Heart left ventricle (tissue), 16 donors: ENCODE measurements at regions not wholly inside any gene's neighbourhood (a gene's known extent, or its start where the extent isn't known, plus 50 kb on each side); places are given as distances from the start of the nearest gene placed in this dataset.

ENCODE experiments used
- ATAC-seq, 4 donors: fragments of 200-7000 bp; cut with Tn5 transposase; one replicate each; pipeline ENCODE4 v1.9.1; 2020 to 2022; ENCODE audit warnings: moderate library complexity in 4 of 4, mild to moderate bottlenecking in 3 of 4, moderate number of reproducible peaks in 1 of 4
- DNase-seq, 5 donors: peaks; one replicate each; pipeline ENCODE4 v3.0.0-alpha.2; 2020
- H3K27ac ChIP-seq, 12 donors: fragments of 200-600 bp; sonication (generic) in 4 of 12; one replicate each; pipeline versions ENCODE4 v1.5.0 to v1.8.0; 2016 to 2022; ENCODE audit warnings: mild to moderate bottlenecking in 2 of 12
- H3K27me3 ChIP-seq, 9 donors: fragments of 200-600 bp; sonication (generic) in 2 of 9; one replicate each; pipeline versions ENCODE4 v1.5.1 to v1.8.0; 2016 to 2022; ENCODE audit warnings: mild to moderate bottlenecking in 3 of 9
- H3K36me3 ChIP-seq, 9 donors: fragments of 200-600 bp; sonication (generic) in 2 of 9; one replicate each; pipeline versions ENCODE4 v1.5.0 to v1.8.0; 2018 to 2022; ENCODE audit warnings: mild to moderate bottlenecking in 2 of 9
- H3K4me1 ChIP-seq, 12 donors: fragments of 200-600 bp; sonication (generic) in 4 of 12; one replicate each; pipeline versions ENCODE4 v1.5.0 to v1.8.0; 2016 to 2022; ENCODE audit warnings: mild to moderate bottlenecking in 3 of 12
- H3K4me3 ChIP-seq, 12 donors: fragments of 200-600 bp; sonication (generic) in 4 of 12; one replicate each; pipeline versions ENCODE4 v1.5.0 to v1.8.0; 2017 to 2022; ENCODE audit warnings: mild to moderate bottlenecking in 9 of 12, moderate library complexity in 4 of 12
- H3K9me3 ChIP-seq, 12 donors: fragments of 200-600 bp; sonication (generic) in 4 of 12; one replicate each; pipeline versions ENCODE4 v1.5.0 to v1.8.0; 2016 to 2022; ENCODE audit warnings: mild to moderate bottlenecking in 1 of 12
- CTCF ChIP-seq, 12 donors: fragments of 200-600 bp; sonication (generic) in 4 of 12; IDR thresholded peaks; one replicate each; pipeline versions ENCODE4 v1.5.0 to v1.8.0; 2018 to 2022; ENCODE audit warnings: antibody characterized with exemption in 12 of 12, mild to moderate bottlenecking in 5 of 12
- POLR2A ChIP-seq, 2 donors: fragments of 450-650 bp; IDR thresholded peaks; one replicate each; pipeline ENCODE4 v1.6.1; 2017; ENCODE audit warnings: antibody characterized with exemption in 2 of 2, mild to moderate bottlenecking in 2 of 2, moderate library complexity in 2 of 2
- WGBS, 4 donors: extraction: QIAGEN DNeasy Blood & Tissue Kit in 2 of 4; methylation state at CpG; one replicate each; pipeline versions ENCODE4 v1.1.5 to v1.1.7; 2013 to 2018; 5-methylcytosine and 5-hydroxymethylcytosine counted together
- intact Hi-C, 10 donors: fragments of 100-400 bp; cut with DNase I; formaldehyde crosslinking; loops; one replicate each; pipeline versions ENCODE4 v1.11.1 to v1.14.2; 2022
- donor health status: ischemic (EF 13 %, LVEDD 7.1; RV severe dilation, severe dysfunction).
- donor health status: healthy with polysubstance abuse.
- donor health status: DM: no; HTN: yes; CAD: no.
- donor health status: DM: no; HTN: no; CAD: no.
- donor health status: ischemic (EF 25% LVEDD 6.9; RV normal size, moderate dysfunction).
- donor health status: ischemic (EF 25% LVEDD 5.7; RV mildly dilated, moderate dysfunction).
- donor health status: healthy.
- donor health status: DM: yes; HTN: yes; CAD: no.
- donor health status: ischemic (EF 35%, LVEDD 5.7; RV mildly dilated, moderate dysfunction).
- donor health status: nonischemic (EF 11% LVEDD 7.7; RV severe dilation, severe dysfunction).
- donor health status: DM: yes; HTN: yes; CAD: no.
- donor health status: PGD.
- donor health status: ischemic (EF 29% LVEDD 5.4; RV normal size, mild dysfunction).
- donor health status: nonischemic (EF 23%, LVEDD 6.1; RV moderate dilation, normal function).

DNA sequence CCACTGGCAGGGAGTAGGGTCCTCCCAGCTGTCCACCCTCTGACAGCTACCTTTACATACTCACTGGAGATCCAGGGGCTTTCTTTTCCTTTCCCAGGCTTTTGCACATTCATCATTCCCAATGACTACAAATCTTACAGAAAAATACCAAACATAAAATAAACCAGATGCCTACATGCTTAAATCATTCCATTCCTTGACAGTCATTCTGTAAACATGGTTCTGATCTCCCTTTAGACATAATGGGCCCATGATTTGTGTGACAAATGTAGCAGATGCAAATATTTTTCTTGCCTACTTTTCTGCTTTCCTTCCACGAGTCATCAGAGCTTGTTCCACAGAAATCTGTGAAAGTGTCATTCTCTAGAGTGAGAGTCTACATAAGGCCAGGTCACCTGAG is 207.0 kb downstream of the IDS start:
- Histone ChIP-seq H3K4me3 (no peak overlapping the region), H3K36me3 (no peaks in the 10 kb centered on the region), H3K27me3 (peaks cover 0 to 5% (median 0%) of the 10 kb centered on the region in 9 donors), H3K27ac (no peak overlapping the region), H3K9me3 (no peaks in the 10 kb centered on the region), H3K4me1 (no peaks in the 10 kb centered on the region)
- intact Hi-C loops = loop anchor here in 1 of 10 donors (10.0 kb wide), 1 partner anchor 1163 kb away; no protein-coding TSS in a partner anchor
- ATAC-seq = no peak
- TF ChIP-seq POLR2A (IDR thresholded peaks at IDR 0.05) (no peak), CTCF (IDR thresholded peaks at IDR 0.05) (no peak)
- 0% methylated on average over 1 of the region's 1 CpG for WGBS, 4 donors
- DNase-seq = no peak

DNA sequence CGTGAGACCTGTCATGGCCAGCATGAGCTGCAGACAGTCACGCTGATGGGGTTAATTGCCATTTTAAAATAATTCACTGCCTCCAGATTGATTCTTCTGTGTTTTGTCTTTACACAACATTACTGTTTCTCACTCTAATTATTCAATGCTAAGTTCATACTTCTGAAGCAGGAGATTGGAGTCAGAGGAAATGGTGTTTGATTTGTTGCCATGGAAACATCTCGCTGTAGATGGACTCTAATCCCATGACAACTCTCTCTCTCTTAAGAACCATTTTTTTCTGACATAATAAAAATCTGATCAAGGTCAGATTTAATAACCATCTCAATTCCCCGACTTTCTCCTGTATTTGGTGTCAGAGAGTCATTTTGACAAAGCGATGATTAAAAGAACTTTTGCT is 209.0 kb downstream of the IDS start:
- Histone ChIP-seq H3K4me1 (no peaks in the 10 kb centered on the region), H3K36me3 (no peaks in the 10 kb centered on the region), H3K27ac (no peak overlapping the region), H3K27me3 (peaks cover 0 to 5% (median 0%) of the 10 kb centered on the region in 9 donors), H3K9me3 (no peaks in the 10 kb centered on the region), H3K4me3 (no peak overlapping the region)
- intact Hi-C loops = loop anchor here in 1 of 10 donors (10.0 kb wide), 1 partner anchor 1161 kb away; no protein-coding TSS in a partner anchor
- ATAC-seq (no peak), DNase-seq (no peak)
- 62 to 77% (median 70%) methylated on average over 5 of the region's 5 CpGs for WGBS, 4 donors
- TF ChIP-seq POLR2A (IDR thresholded peaks at IDR 0.05) = no peak
- TF ChIP-seq CTCF (IDR thresholded peaks at IDR 0.05) = no peak

GRCh38 chrX:149286940-149287349 is 218.2 kb downstream of the IDS start:
- peaks cover 0 to 4% (median 0%) of the 10 kb centered on the region in 9 donors for H3K27me3 ChIP-seq
- intact Hi-C loops = loop anchor here in 5 of 10 donors (5.0 to 10.0 kb wide), 6 partner anchors 1150 to 1242 kb away; no protein-coding TSS in a partner anchor
- 22 to 28% (median 26%) methylated on average over 4 of the region's 4 CpGs for WGBS, 4 donors
- no peak overlapping the region for H3K4me3 ChIP-seq
- H3K4me1 ChIP-seq = no peaks in the 10 kb centered on the region
- no peak for ATAC-seq
- no peaks in the 10 kb centered on the region for H3K36me3 ChIP-seq
- no peak overlapping the region for H3K27ac ChIP-seq
- DNase-seq = peak in 2 of 5 donors; percentile 18 to 27
- H3K9me3 ChIP-seq = no peaks in the 10 kb centered on the region
- TF ChIP-seq POLR2A (IDR thresholded peaks at IDR 0.05) (no peak), CTCF (IDR thresholded peaks at IDR 0.05) (peak; percentile 40 to 73 (median 54))

- H3K4me3 ChIP-seq = no peak overlapping the region
- no peak for ATAC-seq
These were observed 220.5 kb downstream of the IDS start for GRCh38 chrX:149284616-149285015.

More at GRCh38 chrX:149284616-149285015, 220.5 kb downstream of the IDS start:
- Histone ChIP-seq H3K9me3 (no peaks in the 10 kb centered on the region), H3K36me3 (no peaks in the 10 kb centered on the region), H3K27me3 (peaks cover 0 to 4% (median 0%) of the 10 kb centered on the region in 9 donors), H3K27ac (no peak overlapping the region), H3K4me1 (no peaks in the 10 kb centered on the region)
- intact Hi-C loops = loop anchor here in 5 of 10 donors (5.0 to 10.0 kb wide), 6 partner anchors 1147 to 1240 kb away; no protein-coding TSS in a partner anchor
- no peak for TF ChIP-seq CTCF (IDR thresholded peaks at IDR 0.05)
- TF ChIP-seq POLR2A (IDR thresholded peaks at IDR 0.05) = no peak
- no peak for DNase-seq
- 55 to 81% (median 70%) methylated on average over 3 of the region's 3 CpGs for WGBS, 4 donors
